ENCODE measurements at regions not wholly inside any gene's neighbourhood (a gene's known extent, or its start where the extent isn't known, plus 50 kb on each side); places are given as distances from the start of the nearest gene placed in this dataset.

GRCh38 chr17:71071837-71072236, 902.5 kb downstream of the KCNJ2 start:
- H3K4me3 ChIP-seq (ENCODE audit: low read depth, low read length, poor library complexity, severe bottlenecking) = no peak overlapping the region
- DNase-seq (ENCODE audit: low spot score) = peak; percentile 7
- no peaks in the 10 kb centered on the region for H3K4me1 ChIP-seq (ENCODE audit: insufficient read depth, low read length, poor library complexity, severe bottlenecking)
- TF ChIP-seq EZH2 (IDR thresholded peaks at IDR 0.05; ENCODE audit: borderline replicate concordance, low read depth, low read length, poor library complexity, severe bottlenecking) (no peak), CTCF (conservative IDR thresholded peaks at IDR 0.05; ENCODE audit: low read depth, low read length) (no peak)
- intact Hi-C loops (cut with micrococcal nuclease; ENCODE audit: unreplicated experiment) = no loop called here
- H3K36me3 ChIP-seq (ENCODE audit: insufficient read depth, low read length, poor library complexity, severe bottlenecking) = no peaks in the 10 kb centered on the region
- CTCF ChIA-PET = no interaction called here
- no peaks in the 10 kb centered on the region for H3K27me3 ChIP-seq (replicated peaks; ENCODE audit: insufficient read depth, low read depth, low read length, poor library complexity)
- POLR2A ChIA-PET (ENCODE audit: low non-redundant PET) = no interaction called here
- H3K9me3 ChIP-seq (ENCODE audit: low read depth, low read length, poor library complexity, severe bottlenecking) = no peaks in the 10 kb centered on the region
- no peak overlapping the region for H3K27ac ChIP-seq (ENCODE audit: low read depth, low read length, poor library complexity, severe bottlenecking)
- BruUV-seq (replicated peaks) = no TSS peak

- CTCF ChIA-PET = no interaction called here
- H3K4me1 ChIP-seq (ENCODE audit: insufficient read depth, low read length, poor library complexity, severe bottlenecking) = no peaks in the 10 kb centered on the region
- no peak for DNase-seq (ENCODE audit: low spot score)
- H3K36me3 ChIP-seq (ENCODE audit: insufficient read depth, low read length, poor library complexity, severe bottlenecking) = no peaks in the 10 kb centered on the region
- no peaks in the 10 kb centered on the region for H3K9me3 ChIP-seq (ENCODE audit: low read depth, low read length, poor library complexity, severe bottlenecking)
- no peak overlapping the region for H3K4me3 ChIP-seq (ENCODE audit: low read depth, low read length, poor library complexity, severe bottlenecking)
- no peaks in the 10 kb centered on the region for H3K27me3 ChIP-seq (replicated peaks; ENCODE audit: insufficient read depth, low read depth, low read length, poor library complexity)
- POLR2A ChIA-PET (ENCODE audit: low non-redundant PET) = no interaction called here
- no peak for TF ChIP-seq CTCF (conservative IDR thresholded peaks at IDR 0.05; ENCODE audit: low read depth, low read length)
- TF ChIP-seq EZH2 (IDR thresholded peaks at IDR 0.05; ENCODE audit: borderline replicate concordance, low read depth, low read length, poor library complexity, severe bottlenecking) = no peak
- intact Hi-C loops (cut with micrococcal nuclease; ENCODE audit: unreplicated experiment) = loop anchor here (5.0 kb wide), 2 partner anchors 314 to 444 kb away; no protein-coding TSS in a partner anchor
- BruUV-seq (replicated peaks) = no TSS peak
- no peak overlapping the region for H3K27ac ChIP-seq (ENCODE audit: low read depth, low read length, poor library complexity, severe bottlenecking)
Observed at GRCh38 chr17:71080937-71081336, 911.6 kb downstream of the KCNJ2 start.

- BruUV-seq (replicated peaks) = no TSS peak
- H3K4me3 ChIP-seq (ENCODE audit: low read depth, low read length, poor library complexity, severe bottlenecking) = no peak overlapping the region
- TF ChIP-seq EZH2 (IDR thresholded peaks at IDR 0.05; ENCODE audit: borderline replicate concordance, low read depth, low read length, poor library complexity, severe bottlenecking) = no peak
Observed at GRCh38 chr17:71081666-71082065, 912.3 kb downstream of the KCNJ2 start.

GRCh38 chr17:71084219-71084618, 914.9 kb downstream of the KCNJ2 start:
- H3K4me3 ChIP-seq (ENCODE audit: low read depth, low read length, poor library complexity, severe bottlenecking) = no peak overlapping the region
- H3K27ac ChIP-seq (ENCODE audit: low read depth, low read length, poor library complexity, severe bottlenecking) = no peak overlapping the region
- no peaks in the 10 kb centered on the region for H3K27me3 ChIP-seq (replicated peaks; ENCODE audit: insufficient read depth, low read depth, low read length, poor library complexity)
- no TSS peak for BruUV-seq (replicated peaks)
- TF ChIP-seq CTCF (conservative IDR thresholded peaks at IDR 0.05; ENCODE audit: low read depth, low read length) = peak; percentile 54
- no peak for TF ChIP-seq EZH2 (IDR thresholded peaks at IDR 0.05; ENCODE audit: borderline replicate concordance, low read depth, low read length, poor library complexity, severe bottlenecking)
- no peaks in the 10 kb centered on the region for H3K9me3 ChIP-seq (ENCODE audit: low read depth, low read length, poor library complexity, severe bottlenecking)
- peak; percentile 40 for DNase-seq (ENCODE audit: low spot score)
- intact Hi-C loops (cut with micrococcal nuclease; ENCODE audit: unreplicated experiment) = loop anchor here (5.0 kb wide), 2 partner anchors 317 to 447 kb away; no protein-coding TSS in a partner anchor
- no peaks in the 10 kb centered on the region for H3K36me3 ChIP-seq (ENCODE audit: insufficient read depth, low read length, poor library complexity, severe bottlenecking)
- CTCF ChIA-PET = no interaction called here
- POLR2A ChIA-PET (ENCODE audit: low non-redundant PET) = no interaction called here
- H3K4me1 ChIP-seq (ENCODE audit: insufficient read depth, low read length, poor library complexity, severe bottlenecking) = no peaks in the 10 kb centered on the region

More at GRCh38 chr17:71081666-71082065, 912.3 kb downstream of the KCNJ2 start:
- no peaks in the 10 kb centered on the region for H3K27me3 ChIP-seq (replicated peaks; ENCODE audit: insufficient read depth, low read depth, low read length, poor library complexity)
- CTCF ChIA-PET = no interaction called here
- H3K27ac ChIP-seq (ENCODE audit: low read depth, low read length, poor library complexity, severe bottlenecking) = no peak overlapping the region
- no peaks in the 10 kb centered on the region for H3K36me3 ChIP-seq (ENCODE audit: insufficient read depth, low read length, poor library complexity, severe bottlenecking)
- no peaks in the 10 kb centered on the region for H3K9me3 ChIP-seq (ENCODE audit: low read depth, low read length, poor library complexity, severe bottlenecking)
- no peak for DNase-seq (ENCODE audit: low spot score)
- POLR2A ChIA-PET (ENCODE audit: low non-redundant PET) = no interaction called here
- H3K4me1 ChIP-seq (ENCODE audit: insufficient read depth, low read length, poor library complexity, severe bottlenecking) = no peaks in the 10 kb centered on the region
- intact Hi-C loops (cut with micrococcal nuclease; ENCODE audit: unreplicated experiment) = loop anchor here (5.0 kb wide), 2 partner anchors 314 to 444 kb away; no protein-coding TSS in a partner anchor
